IMR-90 (cell line): ENCODE measurements at regions not wholly inside any gene's neighbourhood (a gene's known extent, or its start where the extent isn't known, plus 50 kb on each side); places are given as distances from the start of the nearest gene placed in this dataset.

Source experiments
- BHLHE40 ChIP-seq: fragments of 150-350 bp; IDR thresholded peaks from 2 replicates; pipeline ENCODE4 v1.6.1; 2016; ENCODE audit warnings: mild to moderate bottlenecking, low read depth, low read length
- CEBPB ChIP-seq: IDR thresholded peaks from 2 replicates; pipeline ENCODE4 v1.6.1; 2012; ENCODE audit warnings: low read depth, low read length, improper control_type of control experiment
- CTCF ChIP-seq: conservative IDR thresholded peaks from 2 replicates; pipeline ENCODE4 v1.5.1; 2012; ENCODE audit warnings: mild to moderate bottlenecking, low read depth, low read length, improper control_type of control experiment
- FOS ChIP-seq: fragments of 150-350 bp; IDR thresholded peaks from 2 replicates; pipeline ENCODE4 v1.6.1; 2016; ENCODE audit warnings: low read depth, low read length
- MAFK ChIP-seq: IDR thresholded peaks from 2 replicates; pipeline ENCODE4 v1.6.1; 2012; ENCODE audit warnings: low read depth, low read length, improper control_type of control experiment
- MAZ ChIP-seq: IDR thresholded peaks from 2 replicates; pipeline ENCODE4 v1.6.1; 2012; ENCODE audit warnings: low read depth, mild to moderate bottlenecking, low read length, improper control_type of control experiment, moderate library complexity, borderline replicate concordance
- NFE2L2 ChIP-seq: fragments of 150-350 bp; IDR thresholded peaks from 2 replicates; pipeline ENCODE4 v1.6.1; 2016; ENCODE audit warnings: low read depth, mild to moderate bottlenecking, low read length
- POLR2A ChIP-seq: IDR thresholded peaks from 2 replicates; pipeline ENCODE4 v1.6.1; 2012; ENCODE audit warnings: mild to moderate bottlenecking, low read depth, low read length
- RAD21 ChIP-seq: IDR thresholded peaks from 2 replicates; pipeline ENCODE4 v1.6.1; 2012; ENCODE audit warnings: low read length, improper control_type of control experiment
- RCOR1 ChIP-seq: IDR thresholded peaks from 2 replicates; pipeline ENCODE4 v1.6.1; 2012; ENCODE audit warnings: mild to moderate bottlenecking, low read length, improper control_type of control experiment; ENCODE audit not compliant: insufficient replicate concordance
- RFX5 ChIP-seq: IDR thresholded peaks from 2 replicates; pipeline ENCODE4 v1.8.0; 2012; ENCODE audit warnings: low read depth, mild to moderate bottlenecking, low read length, moderate library complexity
- SMC3 ChIP-seq: fragments of 150-350 bp; IDR thresholded peaks from 2 replicates; pipeline ENCODE4 v1.6.1; 2016; ENCODE audit warnings: low read depth, mild to moderate bottlenecking, antibody characterized with exemption, low read length, moderate library complexity
- USF2 ChIP-seq: fragments of 150-350 bp; IDR thresholded peaks from 2 replicates; pipeline ENCODE4 v1.6.1; 2017; ENCODE audit warnings: mild to moderate bottlenecking, antibody characterized with exemption, low read length, low read depth

- no peak for TF ChIP-seq CTCF
- no peak for TF ChIP-seq POLR2A
- TF ChIP-seq CEBPB = no peak
- TF ChIP-seq RAD21 = no peak
- TF ChIP-seq RCOR1 = no peak
- no peak for TF ChIP-seq RFX5
- no peak for TF ChIP-seq BHLHE40
- TF ChIP-seq USF2 = no peak
- no peak for TF ChIP-seq FOS
- no peak for TF ChIP-seq SMC3
- TF ChIP-seq NFE2L2 = no peak
- TF ChIP-seq MAZ = no peak
- TF ChIP-seq MAFK = no peak
Observed at GRCh38 chr9:1384816-1385215, 334.7 kb downstream of the DMRT2 start.
